Thoracic aorta (tissue), 2 donors: ENCODE measurements at regions not wholly inside any gene's neighbourhood (a gene's known extent, or its start where the extent isn't known, plus 50 kb on each side); places are given as distances from the start of the nearest gene placed in this dataset.
A peak's percentile ranks its signal among the peaks of the same experiment; 100 is the strongest.

Experiments used
- ATAC-seq: fragments of 150-250 bp; one replicate; pipeline ENCODE4 v1.8.0; 2017; ENCODE audit warnings: low read depth; ENCODE audit not compliant: insufficient number of reproducible peaks, low FRiP score
- DNase-seq: peaks from one replicate; pipeline ENCODE4 v3.0.0-alpha.2; 2020; ENCODE audit warnings: low spot score
- H3K27ac ChIP-seq, 2 donors: fragments of 200-600 bp; sonication (generic); 1 replicate in 1 of 2; 2 replicates in 1 of 2; pipeline ENCODE4 v1.5.1; 2016; ENCODE audit warnings: mild to moderate bottlenecking in 2 of 2, moderate library complexity in 2 of 2
- H3K27me3 ChIP-seq: fragments of 200-600 bp; sonication (generic); replicated peaks from 2 replicates; pipeline ENCODE4 v1.6.0; 2016; ENCODE audit warnings: mild to moderate bottlenecking; ENCODE audit not compliant: insufficient read depth
- H3K36me3 ChIP-seq: fragments of 200-600 bp; sonication (generic); one replicate; pipeline ENCODE4 v1.5.1; 2016
- H3K4me1 ChIP-seq, 2 donors: fragments of 200-600 bp; sonication (generic); 1 replicate in 1 of 2; 2 replicates in 1 of 2; pipeline versions ENCODE4 v1.5.1 to v1.6.0; 2016; ENCODE audit warnings: low read depth in 2 of 2, mild to moderate bottlenecking in 1 of 2; ENCODE audit not compliant: control insufficient read depth in 1 of 2
- H3K4me3 ChIP-seq: fragments of 200-600 bp; sonication (generic); 2 replicates; pipeline ENCODE4 v1.5.1; 2016; ENCODE audit warnings: mild to moderate bottlenecking
- H3K9me3 ChIP-seq: fragments of 200-600 bp; sonication (generic); 2 replicates; pipeline ENCODE4 v1.5.1; 2016
- TF ChIP-seq, protein P1 (sequence below): fragments of 200-600 bp; sonication (generic); IDR thresholded peaks from one replicate; pipeline ENCODE4 v1.5.1; 2019; ENCODE audit warnings: antibody characterized with exemption

DNA sequence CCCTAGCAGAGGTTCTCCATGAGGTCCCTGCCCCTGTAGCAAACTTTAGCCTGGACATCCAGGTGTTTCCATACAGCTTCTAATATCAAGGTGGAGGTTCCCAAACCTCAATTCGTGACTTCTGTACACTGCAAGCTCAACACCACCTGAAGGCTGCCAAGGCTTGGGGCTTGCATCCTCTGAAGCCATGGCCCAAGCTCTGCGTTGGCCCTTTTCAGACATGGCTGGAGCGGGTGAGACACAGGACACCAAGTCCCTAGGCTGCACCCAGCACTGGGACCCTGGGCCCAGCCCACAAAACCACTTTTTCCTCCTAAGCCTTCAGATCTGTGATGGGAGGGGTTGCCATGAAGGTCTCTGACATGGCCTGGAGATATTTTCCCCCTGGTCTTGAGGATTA is 1292.0 kb downstream of the CDH8 start:
- no peaks in the 10 kb centered on the region for H3K9me3 ChIP-seq
- TF ChIP-seq, protein P1, sequence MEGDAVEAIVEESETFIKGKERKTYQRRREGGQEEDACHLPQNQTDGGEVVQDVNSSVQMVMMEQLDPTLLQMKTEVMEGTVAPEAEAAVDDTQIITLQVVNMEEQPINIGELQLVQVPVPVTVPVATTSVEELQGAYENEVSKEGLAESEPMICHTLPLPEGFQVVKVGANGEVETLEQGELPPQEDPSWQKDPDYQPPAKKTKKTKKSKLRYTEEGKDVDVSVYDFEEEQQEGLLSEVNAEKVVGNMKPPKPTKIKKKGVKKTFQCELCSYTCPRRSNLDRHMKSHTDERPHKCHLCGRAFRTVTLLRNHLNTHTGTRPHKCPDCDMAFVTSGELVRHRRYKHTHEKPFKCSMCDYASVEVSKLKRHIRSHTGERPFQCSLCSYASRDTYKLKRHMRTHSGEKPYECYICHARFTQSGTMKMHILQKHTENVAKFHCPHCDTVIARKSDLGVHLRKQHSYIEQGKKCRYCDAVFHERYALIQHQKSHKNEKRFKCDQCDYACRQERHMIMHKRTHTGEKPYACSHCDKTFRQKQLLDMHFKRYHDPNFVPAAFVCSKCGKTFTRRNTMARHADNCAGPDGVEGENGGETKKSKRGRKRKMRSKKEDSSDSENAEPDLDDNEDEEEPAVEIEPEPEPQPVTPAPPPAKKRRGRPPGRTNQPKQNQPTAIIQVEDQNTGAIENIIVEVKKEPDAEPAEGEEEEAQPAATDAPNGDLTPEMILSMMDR: no peak
- no peak for ATAC-seq
- H3K4me1 ChIP-seq: peaks cover 0 to 15% of the 10 kb centered on the region in 2 donors
- H3K27ac ChIP-seq: no peak overlapping the region
- H3K4me3 ChIP-seq: no peak overlapping the region
- no peak for DNase-seq
- H3K36me3 ChIP-seq: no peaks in the 10 kb centered on the region
- no peaks in the 10 kb centered on the region for H3K27me3 ChIP-seq

DNA sequence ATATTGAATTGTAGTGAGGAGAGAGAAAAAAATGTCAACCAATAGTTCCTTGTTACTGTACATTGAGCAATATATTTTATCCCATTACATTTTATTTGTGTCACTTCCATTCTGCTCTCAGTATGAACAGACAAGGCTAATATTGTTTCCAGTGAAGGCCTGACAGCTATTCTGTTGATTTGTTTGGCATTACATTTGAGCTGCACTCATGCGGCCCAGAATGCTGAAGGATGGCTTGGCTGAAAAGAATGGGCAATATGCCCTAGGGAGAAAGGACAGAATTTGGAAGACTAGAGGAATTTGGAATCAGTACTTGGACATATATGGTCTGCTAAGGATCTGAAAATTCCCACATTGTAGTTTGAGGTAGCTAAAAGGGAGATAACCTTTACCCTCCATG is 1294.4 kb downstream of the CDH8 start:
- Histone ChIP-seq H3K4me3 (no peak overlapping the region), H3K27ac (no peak overlapping the region), H3K36me3 (no peaks in the 10 kb centered on the region), H3K9me3 (no peaks in the 10 kb centered on the region), H3K4me1 (peaks cover 0 to 15% of the 10 kb centered on the region in 2 donors), H3K27me3 (no peaks in the 10 kb centered on the region)
- ATAC-seq: no peak
- TF ChIP-seq, protein P1: no peak
- DNase-seq: no peak

DNA sequence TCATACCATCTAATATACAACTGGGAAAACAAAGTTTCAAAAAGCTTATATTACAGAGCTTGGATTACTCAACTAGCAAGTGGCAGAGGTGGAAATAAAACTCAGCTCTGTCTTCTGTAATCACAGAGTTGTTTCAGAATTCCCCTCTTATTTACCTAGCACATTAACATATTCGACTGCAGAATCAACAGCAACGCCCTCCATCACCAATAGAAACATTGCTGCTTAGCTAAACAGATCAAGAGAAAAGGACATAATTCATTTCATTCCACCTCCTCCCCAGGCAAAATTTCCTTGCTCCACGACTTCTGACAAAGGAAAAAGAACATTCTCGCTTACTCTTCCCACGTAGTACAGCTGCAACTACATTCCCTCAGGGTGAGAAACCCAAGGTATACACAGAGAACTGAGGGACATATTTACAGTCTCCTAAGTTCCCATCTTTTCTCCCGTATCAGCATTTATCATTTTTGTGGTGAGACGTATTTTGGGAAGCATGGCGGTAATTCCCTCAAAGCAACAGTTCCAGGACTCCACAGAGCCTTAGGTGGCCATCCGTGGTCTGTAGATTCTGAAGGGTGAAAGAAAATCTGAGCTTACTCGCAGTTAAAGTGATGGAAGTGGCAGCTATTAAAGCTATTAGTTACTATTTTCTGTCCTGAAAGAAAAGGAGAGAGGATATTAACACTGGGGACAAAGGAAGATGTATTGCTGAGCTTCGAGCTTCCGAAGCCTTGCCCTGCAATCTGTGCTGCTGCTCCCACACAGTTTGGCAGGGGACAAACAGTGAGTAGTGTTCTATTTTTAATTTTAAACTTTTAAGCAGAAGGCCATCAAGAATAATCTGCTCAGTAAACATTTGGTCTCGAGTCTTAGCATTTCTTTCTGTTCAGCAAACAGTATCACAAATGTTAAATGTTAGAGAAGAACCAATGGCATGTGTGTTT is 1296.2 kb downstream of the CDH8 start:
- Histone ChIP-seq H3K27me3 (no peaks in the 10 kb centered on the region), H3K9me3 (no peaks in the 10 kb centered on the region), H3K36me3 (no peaks in the 10 kb centered on the region), H3K4me3 (peak overlapping the region; percentile 1), H3K4me1 (peaks cover 0 to 15% of the 10 kb centered on the region in 2 donors), H3K27ac (no peak overlapping the region)
- DNase-seq: no peak
- ATAC-seq: no peak
- TF ChIP-seq, protein P1: no peak

DNA sequence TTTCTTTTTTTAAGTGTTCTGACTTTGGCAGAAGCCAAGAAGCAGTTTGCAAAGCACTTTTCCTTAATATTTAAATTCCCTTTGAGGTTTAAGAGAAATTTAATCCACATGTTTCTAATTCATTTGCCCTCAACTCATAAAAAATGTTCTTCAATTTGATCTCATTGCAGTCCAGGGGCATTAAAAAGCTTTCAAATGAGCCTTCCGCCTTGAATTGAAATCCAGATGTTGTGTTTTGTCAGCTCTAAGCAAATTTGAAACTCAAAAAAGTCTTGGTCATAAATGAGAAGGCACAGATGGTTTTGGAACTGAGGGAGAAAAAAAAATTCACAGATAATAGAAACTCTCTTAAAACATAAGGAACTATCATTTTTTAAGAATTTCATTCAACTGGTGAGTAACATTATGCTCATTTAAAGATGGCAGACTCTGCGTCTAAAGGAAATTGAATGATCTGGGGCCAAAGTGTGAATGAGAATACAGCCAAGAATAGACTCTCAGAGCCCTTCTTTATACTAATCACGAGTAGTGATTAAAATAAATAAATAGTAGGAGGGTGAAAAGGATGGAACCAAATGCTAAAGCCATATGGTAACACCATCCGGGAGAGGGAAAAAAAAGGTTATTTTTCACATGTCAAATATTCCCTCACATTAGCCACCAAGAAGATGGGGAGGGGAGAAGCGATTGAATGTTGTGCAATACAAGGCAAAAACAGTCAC is 1304.7 kb downstream of the CDH8 start:
- Histone ChIP-seq H3K27me3 (no peaks in the 10 kb centered on the region), H3K4me1 (no peaks in the 10 kb centered on the region), H3K4me3 (no peak overlapping the region), H3K27ac (no peak overlapping the region), H3K36me3 (no peaks in the 10 kb centered on the region), H3K9me3 (no peaks in the 10 kb centered on the region)
- DNase-seq (no peak), ATAC-seq (no peak)
- TF ChIP-seq, protein P1: no peak

DNA sequence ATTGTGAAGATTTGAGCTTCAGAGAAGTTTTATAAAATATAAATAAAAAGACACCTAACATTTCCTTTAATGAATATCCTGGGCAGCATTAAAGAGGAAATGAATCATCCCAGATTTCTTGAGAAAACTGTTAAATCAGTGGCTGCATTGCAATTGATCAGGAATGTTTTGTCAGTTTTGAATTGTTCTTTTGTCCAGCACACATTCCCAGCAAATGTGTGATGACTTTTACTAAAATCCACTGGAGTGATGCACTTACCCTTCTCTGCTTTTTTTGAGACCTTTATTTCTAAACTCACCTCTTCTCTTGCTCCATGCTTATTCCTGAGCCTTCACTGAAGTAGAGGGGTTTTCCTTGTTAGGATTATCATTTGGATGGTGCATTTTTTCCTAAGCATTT is 1307.2 kb downstream of the CDH8 start:
- ATAC-seq (no peak), DNase-seq (no peak)
- Histone ChIP-seq H3K4me1 (no peaks in the 10 kb centered on the region), H3K27me3 (no peaks in the 10 kb centered on the region), H3K9me3 (no peaks in the 10 kb centered on the region), H3K36me3 (no peaks in the 10 kb centered on the region), H3K27ac (no peak overlapping the region), H3K4me3 (no peak overlapping the region)
- TF ChIP-seq, protein P1: no peak
